SU-DHL-6 (cell line): ENCODE measurements at regions not wholly inside any gene's neighbourhood (a gene's known extent, or its start where the extent isn't known, plus 50 kb on each side); places are given as distances from the start of the nearest gene placed in this dataset.

Experiments used
- EZH2phosphoT487 ChIP-seq: fragments of 200-600 bp; sonication (generic), shearing (Covaris generic); conservative IDR thresholded peaks from 2 replicates; pipeline ENCODE4 v1.6.1; 2018; ENCODE audit warnings: mild to moderate bottlenecking, antibody characterized with exemption, low read length, moderate library complexity, mixed read lengths
- TF ChIP-seq, protein P1 (sequence below): fragments of 200-600 bp; sonication (generic); IDR thresholded peaks from one replicate; pipeline ENCODE4 v1.5.1; 2017; ENCODE audit warnings: antibody characterized with exemption, mild to moderate bottlenecking, low read length, moderate library complexity; ENCODE audit not compliant: insufficient read depth, poor library complexity, severe bottlenecking

- TF ChIP-seq, protein P1, sequence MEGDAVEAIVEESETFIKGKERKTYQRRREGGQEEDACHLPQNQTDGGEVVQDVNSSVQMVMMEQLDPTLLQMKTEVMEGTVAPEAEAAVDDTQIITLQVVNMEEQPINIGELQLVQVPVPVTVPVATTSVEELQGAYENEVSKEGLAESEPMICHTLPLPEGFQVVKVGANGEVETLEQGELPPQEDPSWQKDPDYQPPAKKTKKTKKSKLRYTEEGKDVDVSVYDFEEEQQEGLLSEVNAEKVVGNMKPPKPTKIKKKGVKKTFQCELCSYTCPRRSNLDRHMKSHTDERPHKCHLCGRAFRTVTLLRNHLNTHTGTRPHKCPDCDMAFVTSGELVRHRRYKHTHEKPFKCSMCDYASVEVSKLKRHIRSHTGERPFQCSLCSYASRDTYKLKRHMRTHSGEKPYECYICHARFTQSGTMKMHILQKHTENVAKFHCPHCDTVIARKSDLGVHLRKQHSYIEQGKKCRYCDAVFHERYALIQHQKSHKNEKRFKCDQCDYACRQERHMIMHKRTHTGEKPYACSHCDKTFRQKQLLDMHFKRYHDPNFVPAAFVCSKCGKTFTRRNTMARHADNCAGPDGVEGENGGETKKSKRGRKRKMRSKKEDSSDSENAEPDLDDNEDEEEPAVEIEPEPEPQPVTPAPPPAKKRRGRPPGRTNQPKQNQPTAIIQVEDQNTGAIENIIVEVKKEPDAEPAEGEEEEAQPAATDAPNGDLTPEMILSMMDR, result no peak
- no peak for TF ChIP-seq EZH2phosphoT487
Measured at GRCh38 chr2:7888876-7889275, 793.0 kb upstream of the ID2 start.
